ENCODE measurements at regions not wholly inside any gene's neighbourhood (a gene's known extent, or its start where the extent isn't known, plus 50 kb on each side); places are given as distances from the start of the nearest gene placed in this dataset.
"Not testable (repeated sequence)": the region's sequence is repeated elsewhere in the genome, so short reads cannot be mapped to it uniquely, and the experiment has no call there.

- H3K4me1 Mint-ChIP-seq (ENCODE audit: low read depth), result peaks cover 9% of the 10 kb centered on the region
- no peaks in the 10 kb centered on the region for H3K9me3 Mint-ChIP-seq (ENCODE audit: low read depth)
Observed at GRCh38 chr7:28900311-28900710, 57.8 kb downstream of the TRIL start.

GRCh38 chr7:28893888-28894287 is 64.2 kb downstream of the TRIL start:
- Mint-ChIP-seq H3K4me3 (ENCODE audit: low read depth) (no peak overlapping the region), H3K36me3 (ENCODE audit: insufficient read depth) (no peaks in the 10 kb centered on the region)

More at GRCh38 chr7:28900311-28900710, 57.8 kb downstream of the TRIL start:
- Mint-ChIP-seq H3K4me3 (ENCODE audit: low read depth) (no peak overlapping the region), H3K27ac (no peak overlapping the region), H3K36me3 (ENCODE audit: insufficient read depth) (no peaks in the 10 kb centered on the region), H3K27me3 (peaks cover 4% of the 10 kb centered on the region)
- no peak for TF ChIP-seq CTCF (IDR thresholded peaks at IDR 0.05; ENCODE audit: unreplicated experiment)
- no peak for DNase-seq (ENCODE audit: low spot score, unreplicated experiment)

GRCh38 chr7:28891876-28892234 is 66.3 kb downstream of the TRIL start:
- H3K4me3 Mint-ChIP-seq (ENCODE audit: low read depth); H3K27ac Mint-ChIP-seq; H3K9me3 Mint-ChIP-seq (ENCODE audit: low read depth); H3K27me3 Mint-ChIP-seq; DNase-seq (ENCODE audit: low spot score, unreplicated experiment); H3K36me3 Mint-ChIP-seq (ENCODE audit: insufficient read depth): not testable (repeated sequence)
- H3K4me1 Mint-ChIP-seq (ENCODE audit: low read depth), result peaks cover 11% of the 10 kb centered on the region

More at GRCh38 chr7:28893888-28894287, 64.2 kb downstream of the TRIL start:
- TF ChIP-seq CTCF (IDR thresholded peaks at IDR 0.05; ENCODE audit: unreplicated experiment), result no peak
- Mint-ChIP-seq H3K27ac (no peak overlapping the region), H3K4me1 (ENCODE audit: low read depth) (peaks cover 11% of the 10 kb centered on the region), H3K9me3 (ENCODE audit: low read depth) (no peaks in the 10 kb centered on the region), H3K27me3 (no peaks in the 10 kb centered on the region)
- DNase-seq (ENCODE audit: low spot score, unreplicated experiment), result no peak

- Mint-ChIP-seq H3K27ac (no peak overlapping the region), H3K4me3 (ENCODE audit: low read depth) (no peak overlapping the region), H3K9me3 (ENCODE audit: low read depth) (no peaks in the 10 kb centered on the region), H3K4me1 (ENCODE audit: low read depth) (peaks cover 11% of the 10 kb centered on the region), H3K36me3 (ENCODE audit: insufficient read depth) (no peaks in the 10 kb centered on the region), H3K27me3 (no peaks in the 10 kb centered on the region)
- DNase-seq (ENCODE audit: low spot score, unreplicated experiment), result no peak
- no peak for TF ChIP-seq CTCF (IDR thresholded peaks at IDR 0.05; ENCODE audit: unreplicated experiment)
Observed at GRCh38 chr7:28891192-28891875, 66.8 kb downstream of the TRIL start.

- Mint-ChIP-seq H3K9me3 (ENCODE audit: low read depth) (no peaks in the 10 kb centered on the region), H3K4me1 (ENCODE audit: low read depth) (peaks cover 11% of the 10 kb centered on the region), H3K27ac (no peak overlapping the region), H3K36me3 (ENCODE audit: insufficient read depth) (no peaks in the 10 kb centered on the region), H3K4me3 (ENCODE audit: low read depth) (no peak overlapping the region), H3K27me3 (no peaks in the 10 kb centered on the region)
- DNase-seq (ENCODE audit: low spot score, unreplicated experiment), result no peak
- TF ChIP-seq CTCF (IDR thresholded peaks at IDR 0.05; ENCODE audit: unreplicated experiment), result no peak
Observed at GRCh38 chr7:28890137-28890536, 68.0 kb downstream of the TRIL start.

- no peaks in the 10 kb centered on the region for H3K36me3 Mint-ChIP-seq (ENCODE audit: insufficient read depth)
- H3K27ac Mint-ChIP-seq, result no peak overlapping the region
- no peak overlapping the region for H3K4me3 Mint-ChIP-seq (ENCODE audit: low read depth)
- DNase-seq (ENCODE audit: low spot score, unreplicated experiment), result no peak
- H3K4me1 Mint-ChIP-seq (ENCODE audit: low read depth), result peaks cover 11% of the 10 kb centered on the region
- no peaks in the 10 kb centered on the region for H3K27me3 Mint-ChIP-seq
- TF ChIP-seq CTCF (IDR thresholded peaks at IDR 0.05; ENCODE audit: unreplicated experiment), result no peak
- H3K9me3 Mint-ChIP-seq (ENCODE audit: low read depth), result no peaks in the 10 kb centered on the region
Observed at GRCh38 chr7:28889290-28889689, 68.8 kb downstream of the TRIL start.

Measured in progenitor cell of endocrine pancreas (in vitro differentiated cells).